Hematopoietic multipotent progenitor cell treated with erythropoietin and hydrocortisone succinate and interleukin-3 and kit ligand, for 15 days (in vitro differentiated cells): ENCODE measurements at regions not wholly inside any gene's neighbourhood (a gene's known extent, or its start where the extent isn't known, plus 50 kb on each side); places are given as distances from the start of the nearest gene placed in this dataset.

Experiments
- DNase-seq: peaks from one replicate; pipeline ENCODE4 v3.0.0-alpha.2; 2015; ENCODE audit warnings: low spot score

- no peak for DNase-seq
Measured at GRCh38 chr12:39125566-39125965, 220.2 kb upstream of the CPNE8 start.

- DNase-seq = no peak
Measured at GRCh38 chr12:39124768-39125167, 219.4 kb upstream of the CPNE8 start.

GRCh38 chr12:39123580-39124253 lies 218.3 kb upstream of the CPNE8 start:
- DNase-seq = no peak

GRCh38 chr12:39122562-39123204 lies 217.3 kb upstream of the CPNE8 start:
- DNase-seq = no peak

- DNase-seq = no peak
Measured at GRCh38 chr12:39116861-39117260, 211.5 kb upstream of the CPNE8 start.

GRCh38 chr12:39112064-39112463 lies 206.7 kb upstream of the CPNE8 start:
- DNase-seq = no peak

GRCh38 chr12:39105111-39105510 lies 199.7 kb upstream of the CPNE8 start:
- DNase-seq = no peak

- DNase-seq = peak; percentile 37
Measured at GRCh38 chr12:39103552-39104165, 198.3 kb upstream of the CPNE8 start.

- no peak for DNase-seq
Measured at GRCh38 chr12:39102474-39103209, 197.3 kb upstream of the CPNE8 start.

GRCh38 chr12:39095636-39096330 lies 190.4 kb upstream of the CPNE8 start:
- no peak for DNase-seq

- DNase-seq = no peak
Measured at GRCh38 chr12:39081910-39082309, 176.5 kb upstream of the CPNE8 start.

- DNase-seq = no peak
Measured at GRCh38 chr12:39077226-39077625, 171.8 kb upstream of the CPNE8 start.

GRCh38 chr12:39074063-39074462 lies 168.7 kb upstream of the CPNE8 start:
- no peak for DNase-seq

GRCh38 chr12:39072658-39073057 lies 167.3 kb upstream of the CPNE8 start:
- DNase-seq = no peak

- DNase-seq = no peak
Measured at GRCh38 chr12:39071611-39072010, 166.2 kb upstream of the CPNE8 start.

- no peak for DNase-seq
Measured at GRCh38 chr12:39070775-39071174, 165.4 kb upstream of the CPNE8 start.

- DNase-seq = no peak
Measured at GRCh38 chr12:39065455-39065854, 160.1 kb upstream of the CPNE8 start.

GRCh38 chr12:39064708-39065107 lies 159.3 kb upstream of the CPNE8 start:
- no peak for DNase-seq

- no peak for DNase-seq
Measured at GRCh38 chr12:39062266-39062996, 157.0 kb upstream of the CPNE8 start.

- DNase-seq = no peak
Measured at GRCh38 chr12:39061576-39061975, 156.2 kb upstream of the CPNE8 start.

- no peak for DNase-seq
Measured at GRCh38 chr12:39048395-39048794, 143.0 kb upstream of the CPNE8 start.
